KMS-11 (cell line): ENCODE measurements at regions not wholly inside any gene's neighbourhood (a gene's known extent, or its start where the extent isn't known, plus 50 kb on each side); places are given as distances from the start of the nearest gene placed in this dataset.

Experiments used
- H2AFZ ChIP-seq: fragments of 200-600 bp; sonication (generic); 2 replicates; pipeline ENCODE4 v1.6.1; 2016; ENCODE audit warnings: antibody characterized with exemption, mixed run types, low read depth
- H3K27ac ChIP-seq: fragments of 200-600 bp; sonication (generic); 2 replicates; pipeline ENCODE4 v1.6.1; 2016; ENCODE audit warnings: mild to moderate bottlenecking, mixed run types
- H3K27me3 ChIP-seq: fragments of 200-600 bp; sonication (generic); 2 replicates; pipeline ENCODE4 v1.6.1; 2017; ENCODE audit warnings: mild to moderate bottlenecking, low read depth, mixed run types, moderate library complexity; ENCODE audit not compliant: insufficient read depth
- H3K36me3 ChIP-seq: fragments of 200-600 bp; sonication (generic); 2 replicates; pipeline ENCODE4 v1.6.1; 2017; ENCODE audit warnings: mild to moderate bottlenecking, mixed run types; ENCODE audit not compliant: insufficient read depth
- H3K4me1 ChIP-seq: fragments of 200-600 bp; sonication (generic); 2 replicates; pipeline ENCODE4 v1.6.1; 2016; ENCODE audit warnings: mild to moderate bottlenecking, low read depth, mixed run types; ENCODE audit not compliant: poor library complexity, severe bottlenecking
- H3K4me2 ChIP-seq: fragments of 200-600 bp; sonication (generic); 2 replicates; pipeline ENCODE4 v1.7.0; 2016; ENCODE audit warnings: mild to moderate bottlenecking, mixed run types
- H3K4me3 ChIP-seq: fragments of 200-600 bp; sonication (generic); IDR thresholded peaks from 2 replicates; pipeline ENCODE4 v1.6.1; 2017; ENCODE audit warnings: low read depth, low read length, mixed read lengths; ENCODE audit not compliant: insufficient read depth
- H3K79me2 ChIP-seq: fragments of 200-600 bp; sonication (generic); 2 replicates; pipeline ENCODE4 v1.6.1; 2016; ENCODE audit warnings: low read depth, mixed run types; ENCODE audit not compliant: insufficient read depth
- H3K9ac ChIP-seq: fragments of 200-600 bp; sonication (generic); 2 replicates; pipeline ENCODE4 v1.6.1; 2016; ENCODE audit warnings: mild to moderate bottlenecking, mixed run types
- H4K20me1 ChIP-seq: fragments of 200-600 bp; sonication (generic); 2 replicates; pipeline ENCODE4 v1.6.1; 2016; ENCODE audit warnings: mild to moderate bottlenecking, mixed run types; ENCODE audit not compliant: insufficient read depth
- TF ChIP-seq, protein P1 (sequence below): fragments of 200-600 bp; sonication (generic); conservative IDR thresholded peaks from 2 replicates; pipeline ENCODE4 v1.6.1; 2017; ENCODE audit warnings: low read depth, mild to moderate bottlenecking, antibody characterized with exemption, low read length, moderate library complexity, mixed read lengths

DNA sequence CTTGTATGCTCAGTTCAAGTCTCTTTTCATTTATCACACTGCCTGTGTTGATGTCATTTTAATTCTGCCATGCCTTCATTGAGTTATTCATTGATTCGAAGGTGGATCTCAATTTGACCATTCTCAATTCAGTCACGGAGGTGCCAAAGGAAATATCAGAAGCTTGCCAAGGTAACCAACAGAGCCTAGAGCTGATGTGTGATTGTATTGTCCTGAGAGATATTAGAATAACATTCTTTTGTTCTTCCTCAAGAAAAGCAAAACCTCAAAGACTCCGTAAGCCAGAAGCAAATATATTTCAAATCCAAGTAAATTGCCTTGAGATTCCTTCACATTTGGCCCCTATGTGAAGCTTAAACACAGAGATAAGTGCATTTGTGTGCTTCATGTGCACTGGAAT is 345.3 kb downstream of the CXCL12 start:
- TF ChIP-seq, protein P1, sequence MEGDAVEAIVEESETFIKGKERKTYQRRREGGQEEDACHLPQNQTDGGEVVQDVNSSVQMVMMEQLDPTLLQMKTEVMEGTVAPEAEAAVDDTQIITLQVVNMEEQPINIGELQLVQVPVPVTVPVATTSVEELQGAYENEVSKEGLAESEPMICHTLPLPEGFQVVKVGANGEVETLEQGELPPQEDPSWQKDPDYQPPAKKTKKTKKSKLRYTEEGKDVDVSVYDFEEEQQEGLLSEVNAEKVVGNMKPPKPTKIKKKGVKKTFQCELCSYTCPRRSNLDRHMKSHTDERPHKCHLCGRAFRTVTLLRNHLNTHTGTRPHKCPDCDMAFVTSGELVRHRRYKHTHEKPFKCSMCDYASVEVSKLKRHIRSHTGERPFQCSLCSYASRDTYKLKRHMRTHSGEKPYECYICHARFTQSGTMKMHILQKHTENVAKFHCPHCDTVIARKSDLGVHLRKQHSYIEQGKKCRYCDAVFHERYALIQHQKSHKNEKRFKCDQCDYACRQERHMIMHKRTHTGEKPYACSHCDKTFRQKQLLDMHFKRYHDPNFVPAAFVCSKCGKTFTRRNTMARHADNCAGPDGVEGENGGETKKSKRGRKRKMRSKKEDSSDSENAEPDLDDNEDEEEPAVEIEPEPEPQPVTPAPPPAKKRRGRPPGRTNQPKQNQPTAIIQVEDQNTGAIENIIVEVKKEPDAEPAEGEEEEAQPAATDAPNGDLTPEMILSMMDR: no peak
- H4K20me1 ChIP-seq: no peaks in the 10 kb centered on the region
- H3K9ac ChIP-seq: no peak overlapping the region

GRCh38 chr10:44036425-44036824 is 348.5 kb downstream of the CXCL12 start:
- no peaks in the 10 kb centered on the region for H3K36me3 ChIP-seq

More for the DNA sequence above, 345.3 kb downstream of the CXCL12 start:
- Histone ChIP-seq H3K27ac (no peak overlapping the region), H2AFZ (no peak overlapping the region), H3K4me2 (no peak overlapping the region), H3K79me2 (no peaks in the 10 kb centered on the region), H3K4me1 (no peaks in the 10 kb centered on the region), H3K36me3 (no peaks in the 10 kb centered on the region), H3K4me3 (no peak overlapping the region), H3K27me3 (no peaks in the 10 kb centered on the region)

DNA sequence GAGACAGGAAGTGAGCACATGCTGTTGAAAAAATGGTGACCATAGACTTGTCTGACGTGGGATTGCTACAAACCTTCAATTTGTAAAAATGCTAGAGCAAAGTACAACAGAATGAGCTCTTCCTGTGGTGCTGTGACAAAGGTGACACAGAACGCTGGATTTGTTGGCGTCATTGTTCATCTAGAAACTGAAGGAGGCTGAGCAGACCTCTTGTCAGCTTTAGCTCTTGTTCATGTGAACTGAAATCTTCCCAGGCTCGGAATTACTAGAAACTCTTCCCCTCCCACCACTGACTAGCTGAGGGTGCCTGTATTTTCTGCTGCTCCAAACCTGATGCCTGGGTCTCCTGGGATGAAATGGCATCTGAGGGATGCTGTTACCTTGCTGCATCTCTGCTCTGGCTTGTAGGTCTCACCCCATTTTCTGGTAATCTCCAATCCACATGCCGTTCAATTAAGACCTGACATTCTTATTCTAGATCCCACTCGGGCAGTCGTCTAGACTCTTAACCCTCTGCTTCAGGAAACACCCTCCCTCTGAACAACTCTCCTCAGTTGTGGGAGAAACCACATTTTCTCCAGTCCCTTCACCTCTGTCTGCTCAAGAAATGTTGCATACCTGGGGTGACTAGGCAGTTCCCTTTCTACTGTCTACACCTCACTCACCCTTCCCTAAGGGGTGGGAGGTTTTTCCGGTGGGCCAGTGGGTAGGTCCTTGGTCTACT is 349.3 kb downstream of the CXCL12 start:
- no peaks in the 10 kb centered on the region for H3K36me3 ChIP-seq
- no peak overlapping the region for H3K4me2 ChIP-seq
- no peaks in the 10 kb centered on the region for H3K4me1 ChIP-seq
- no peaks in the 10 kb centered on the region for H3K79me2 ChIP-seq
- H3K27ac ChIP-seq: no peak overlapping the region
- no peak overlapping the region for H3K9ac ChIP-seq
- no peaks in the 10 kb centered on the region for H4K20me1 ChIP-seq
- no peaks in the 10 kb centered on the region for H3K27me3 ChIP-seq
- H2AFZ ChIP-seq: no peak overlapping the region
- no peak overlapping the region for H3K4me3 ChIP-seq
- TF ChIP-seq, protein P1: no peak

More at GRCh38 chr10:44036425-44036824, 348.5 kb downstream of the CXCL12 start:
- H3K27ac ChIP-seq: no peak overlapping the region
- no peak overlapping the region for H2AFZ ChIP-seq
- no peaks in the 10 kb centered on the region for H3K79me2 ChIP-seq
- no peaks in the 10 kb centered on the region for H3K27me3 ChIP-seq
- H3K4me3 ChIP-seq: no peak overlapping the region
- H4K20me1 ChIP-seq: no peaks in the 10 kb centered on the region
- no peak overlapping the region for H3K4me2 ChIP-seq
- TF ChIP-seq, protein P1: no peak
- H3K9ac ChIP-seq: no peak overlapping the region
- no peaks in the 10 kb centered on the region for H3K4me1 ChIP-seq

GRCh38 chr10:44034946-44035345 is 350.0 kb downstream of the CXCL12 start:
- Histone ChIP-seq H2AFZ (no peak overlapping the region), H3K79me2 (no peaks in the 10 kb centered on the region), H3K36me3 (no peaks in the 10 kb centered on the region), H4K20me1 (no peaks in the 10 kb centered on the region), H3K4me2 (no peak overlapping the region), H3K4me3 (no peak overlapping the region), H3K4me1 (no peaks in the 10 kb centered on the region), H3K9ac (no peak overlapping the region), H3K27me3 (no peaks in the 10 kb centered on the region), H3K27ac (no peak overlapping the region)
- TF ChIP-seq, protein P1: no peak
